OCI-LY1 (cell line): ENCODE measurements at regions not wholly inside any gene's neighbourhood (a gene's known extent, or its start where the extent isn't known, plus 50 kb on each side); places are given as distances from the start of the nearest gene placed in this dataset.

Experiments
- EZH2 ChIP-seq: fragments of 200-600 bp; sonication (generic), shearing (Covaris generic); IDR thresholded peaks from 2 replicates; pipeline ENCODE4 v1.8.0; 2017; ENCODE audit warnings: borderline replicate concordance, mixed run types, mild to moderate bottlenecking, antibody characterized with exemption, low read length, moderate library complexity, mixed read lengths
- TF ChIP-seq, protein P1 (sequence below): fragments of 200-600 bp; sonication (generic), shearing (Covaris generic); IDR thresholded peaks from 2 replicates; pipeline ENCODE4 v1.5.1; 2017; ENCODE audit warnings: mild to moderate bottlenecking, antibody characterized with exemption, low read length, moderate library complexity, mixed read lengths

DNA sequence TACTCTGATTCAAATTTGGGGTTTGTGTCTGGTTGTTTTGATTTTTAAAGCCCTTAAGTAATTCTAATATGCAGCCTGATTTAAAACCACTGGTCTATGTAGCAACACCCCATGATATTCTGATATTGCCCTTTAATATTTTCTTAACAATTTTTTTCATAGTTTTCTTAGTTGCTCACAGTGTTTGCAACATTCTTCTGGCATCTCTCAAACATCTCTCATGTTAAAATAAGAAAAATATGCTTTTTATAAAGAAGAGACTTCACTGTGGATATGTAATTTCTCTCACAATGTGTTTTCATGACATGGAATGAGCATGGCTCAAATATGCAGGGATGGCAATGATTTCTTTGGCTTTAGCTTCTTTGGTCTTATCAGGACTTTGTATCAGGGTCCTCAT lies 183.7 kb downstream of the TAF11L14 start:
- TF ChIP-seq, protein P1, sequence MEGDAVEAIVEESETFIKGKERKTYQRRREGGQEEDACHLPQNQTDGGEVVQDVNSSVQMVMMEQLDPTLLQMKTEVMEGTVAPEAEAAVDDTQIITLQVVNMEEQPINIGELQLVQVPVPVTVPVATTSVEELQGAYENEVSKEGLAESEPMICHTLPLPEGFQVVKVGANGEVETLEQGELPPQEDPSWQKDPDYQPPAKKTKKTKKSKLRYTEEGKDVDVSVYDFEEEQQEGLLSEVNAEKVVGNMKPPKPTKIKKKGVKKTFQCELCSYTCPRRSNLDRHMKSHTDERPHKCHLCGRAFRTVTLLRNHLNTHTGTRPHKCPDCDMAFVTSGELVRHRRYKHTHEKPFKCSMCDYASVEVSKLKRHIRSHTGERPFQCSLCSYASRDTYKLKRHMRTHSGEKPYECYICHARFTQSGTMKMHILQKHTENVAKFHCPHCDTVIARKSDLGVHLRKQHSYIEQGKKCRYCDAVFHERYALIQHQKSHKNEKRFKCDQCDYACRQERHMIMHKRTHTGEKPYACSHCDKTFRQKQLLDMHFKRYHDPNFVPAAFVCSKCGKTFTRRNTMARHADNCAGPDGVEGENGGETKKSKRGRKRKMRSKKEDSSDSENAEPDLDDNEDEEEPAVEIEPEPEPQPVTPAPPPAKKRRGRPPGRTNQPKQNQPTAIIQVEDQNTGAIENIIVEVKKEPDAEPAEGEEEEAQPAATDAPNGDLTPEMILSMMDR = no peak
- TF ChIP-seq EZH2 = no peak
